ENCODE measurements at regions not wholly inside any gene's neighbourhood (a gene's known extent, or its start where the extent isn't known, plus 50 kb on each side); places are given as distances from the start of the nearest gene placed in this dataset.

GRCh38 chr3:28745436-28745835 lies 396.8 kb upstream of the AZI2 start:
- WGBS = 86% methylated on average over 4 of the region's 4 CpGs
- no peak overlapping the region for H3K27ac ChIP-seq (replicated peaks in 1 of 4)
- no peak overlapping the region for H3K4me3 ChIP-seq
- H3K36me3 ChIP-seq = no peaks in the 10 kb centered on the region
- peaks cover 3 to 19% (median 8%) of the 10 kb centered on the region in 4 donors for H3K4me1 ChIP-seq
- no peak for DNase-seq (ENCODE audit: extremely low spot score)
- no peaks in the 10 kb centered on the region for H3K27me3 ChIP-seq
- TF ChIP-seq POLR2AphosphoS5 (IDR thresholded peaks at IDR 0.05) (no peak), CTCF (IDR thresholded peaks at IDR 0.05) (no peak), EP300 (IDR thresholded peaks at IDR 0.05) (no peak), POLR2A (IDR thresholded peaks at IDR 0.05; ENCODE audit: low read depth) (no peak)
- H3K9me3 ChIP-seq = peaks cover 0 to 5% (median 0%) of the 10 kb centered on the region in 4 donors
- intact Hi-C loops (cut with DNase I) = no loop called here

- Histone ChIP-seq H3K4me3 (no peak overlapping the region), H3K36me3 (no peaks in the 10 kb centered on the region), H3K27ac (replicated peaks in 1 of 4) (no peak overlapping the region), H3K27me3 (no peaks in the 10 kb centered on the region), H3K9me3 (peaks cover 0 to 11% (median 0%) of the 10 kb centered on the region in 4 donors), H3K4me1 (peaks cover 3 to 19% (median 8%) of the 10 kb centered on the region in 4 donors)
- intact Hi-C loops (cut with DNase I) = no loop called here
- TF ChIP-seq CTCF (IDR thresholded peaks at IDR 0.05) = no peak
- no peak for TF ChIP-seq EP300 (IDR thresholded peaks at IDR 0.05)
- no peak for DNase-seq (ENCODE audit: extremely low spot score)
- 68% methylated on average over 6 of the region's 6 CpGs for WGBS
Observed at GRCh38 chr3:28745916-28746617, 397.4 kb upstream of the AZI2 start.

- Histone ChIP-seq H3K27ac (replicated peaks in 1 of 4) (no peak overlapping the region), H3K4me3 (no peak overlapping the region), H3K4me1 (peaks cover 3 to 19% (median 8%) of the 10 kb centered on the region in 4 donors), H3K36me3 (no peaks in the 10 kb centered on the region), H3K9me3 (peaks cover 0 to 11% (median 0%) of the 10 kb centered on the region in 4 donors), H3K27me3 (no peaks in the 10 kb centered on the region)
- TF ChIP-seq POLR2A (IDR thresholded peaks at IDR 0.05; ENCODE audit: low read depth) = no peak
- no peak for TF ChIP-seq CTCF (IDR thresholded peaks at IDR 0.05)
- TF ChIP-seq POLR2AphosphoS5 (IDR thresholded peaks at IDR 0.05) = no peak
- TF ChIP-seq EP300 (IDR thresholded peaks at IDR 0.05) = no peak
- intact Hi-C loops (cut with DNase I) = no loop called here
- 94% methylated on average over 2 of the region's 2 CpGs for WGBS
- no peak for DNase-seq (ENCODE audit: extremely low spot score)
Observed at GRCh38 chr3:28746990-28747389, 398.4 kb upstream of the AZI2 start.

GRCh38 chr3:28751864-28752263 lies 403.2 kb upstream of the AZI2 start:
- 93% methylated on average over 2 of the region's 2 CpGs for WGBS
- Histone ChIP-seq H3K4me1 (peaks cover 0 to 3% (median 0%) of the 10 kb centered on the region in 4 donors), H3K4me3 (no peak overlapping the region), H3K27me3 (no peaks in the 10 kb centered on the region), H3K9me3 (peaks cover 0 to 17% (median 0%) of the 10 kb centered on the region in 4 donors), H3K36me3 (no peaks in the 10 kb centered on the region), H3K27ac (replicated peaks in 1 of 4) (no peak overlapping the region)
- intact Hi-C loops (cut with DNase I) = no loop called here
- DNase-seq (ENCODE audit: extremely low spot score) = no peak
- TF ChIP-seq EP300 (IDR thresholded peaks at IDR 0.05) (no peak), POLR2A (IDR thresholded peaks at IDR 0.05; ENCODE audit: low read depth) (no peak)

- no peaks in the 10 kb centered on the region for H3K4me1 ChIP-seq
- no peaks in the 10 kb centered on the region for H3K27me3 ChIP-seq
- WGBS = 79% methylated on average over 1 of the region's 1 CpG
- peaks cover 0 to 17% (median 0%) of the 10 kb centered on the region in 4 donors for H3K9me3 ChIP-seq
- no peak for TF ChIP-seq POLR2AphosphoS5 (IDR thresholded peaks at IDR 0.05)
- no peak for TF ChIP-seq EP300 (IDR thresholded peaks at IDR 0.05)
- no peak for TF ChIP-seq POLR2A (IDR thresholded peaks at IDR 0.05; ENCODE audit: low read depth)
- no peak for TF ChIP-seq CTCF (IDR thresholded peaks at IDR 0.05)
- DNase-seq (ENCODE audit: extremely low spot score) = no peak
- intact Hi-C loops (cut with DNase I) = no loop called here
- no peak overlapping the region for H3K4me3 ChIP-seq
- no peaks in the 10 kb centered on the region for H3K36me3 ChIP-seq
- no peak overlapping the region for H3K27ac ChIP-seq (replicated peaks in 1 of 4)
Observed at GRCh38 chr3:28752290-28752689, 403.7 kb upstream of the AZI2 start.

Data from esophagus muscularis mucosa (tissue), 4 donors.